ENCODE measurements at regions not wholly inside any gene's neighbourhood (a gene's known extent, or its start where the extent isn't known, plus 50 kb on each side); places are given as distances from the start of the nearest gene placed in this dataset.

GRCh38 chr2:49677227-49677626 lies 522.9 kb upstream of the FSHR start:
- Histone ChIP-seq H3K27me3 (ENCODE audit: control insufficient read depth, insufficient read depth, low read length) (no peaks in the 10 kb centered on the region), H3K4me3 (ENCODE audit: low read depth, low read length) (no peak overlapping the region), H3K36me3 (ENCODE audit: control insufficient read depth, insufficient read depth, low read length) (no peaks in the 10 kb centered on the region)
- FAIRE-seq, result no peak
- TF ChIP-seq, protein P1, sequence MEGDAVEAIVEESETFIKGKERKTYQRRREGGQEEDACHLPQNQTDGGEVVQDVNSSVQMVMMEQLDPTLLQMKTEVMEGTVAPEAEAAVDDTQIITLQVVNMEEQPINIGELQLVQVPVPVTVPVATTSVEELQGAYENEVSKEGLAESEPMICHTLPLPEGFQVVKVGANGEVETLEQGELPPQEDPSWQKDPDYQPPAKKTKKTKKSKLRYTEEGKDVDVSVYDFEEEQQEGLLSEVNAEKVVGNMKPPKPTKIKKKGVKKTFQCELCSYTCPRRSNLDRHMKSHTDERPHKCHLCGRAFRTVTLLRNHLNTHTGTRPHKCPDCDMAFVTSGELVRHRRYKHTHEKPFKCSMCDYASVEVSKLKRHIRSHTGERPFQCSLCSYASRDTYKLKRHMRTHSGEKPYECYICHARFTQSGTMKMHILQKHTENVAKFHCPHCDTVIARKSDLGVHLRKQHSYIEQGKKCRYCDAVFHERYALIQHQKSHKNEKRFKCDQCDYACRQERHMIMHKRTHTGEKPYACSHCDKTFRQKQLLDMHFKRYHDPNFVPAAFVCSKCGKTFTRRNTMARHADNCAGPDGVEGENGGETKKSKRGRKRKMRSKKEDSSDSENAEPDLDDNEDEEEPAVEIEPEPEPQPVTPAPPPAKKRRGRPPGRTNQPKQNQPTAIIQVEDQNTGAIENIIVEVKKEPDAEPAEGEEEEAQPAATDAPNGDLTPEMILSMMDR (IDR thresholded peaks at IDR 0.05; ENCODE audit: insufficient read depth, low read length, severe bottlenecking), result no peak
- no peak for DNase-seq (ENCODE audit: low read depth)

GRCh38 chr2:49664827-49665226 lies 510.5 kb upstream of the FSHR start:
- TF ChIP-seq, protein P1 (IDR thresholded peaks at IDR 0.05; ENCODE audit: insufficient read depth, low read length, severe bottlenecking), result no peak
- Histone ChIP-seq H3K4me3 (ENCODE audit: low read depth, low read length) (no peak overlapping the region), H3K27me3 (ENCODE audit: control insufficient read depth, insufficient read depth, low read length) (no peaks in the 10 kb centered on the region), H3K36me3 (ENCODE audit: control insufficient read depth, insufficient read depth, low read length) (no peaks in the 10 kb centered on the region)
- FAIRE-seq (no peak), DNase-seq (ENCODE audit: low read depth) (no peak)

DNA sequence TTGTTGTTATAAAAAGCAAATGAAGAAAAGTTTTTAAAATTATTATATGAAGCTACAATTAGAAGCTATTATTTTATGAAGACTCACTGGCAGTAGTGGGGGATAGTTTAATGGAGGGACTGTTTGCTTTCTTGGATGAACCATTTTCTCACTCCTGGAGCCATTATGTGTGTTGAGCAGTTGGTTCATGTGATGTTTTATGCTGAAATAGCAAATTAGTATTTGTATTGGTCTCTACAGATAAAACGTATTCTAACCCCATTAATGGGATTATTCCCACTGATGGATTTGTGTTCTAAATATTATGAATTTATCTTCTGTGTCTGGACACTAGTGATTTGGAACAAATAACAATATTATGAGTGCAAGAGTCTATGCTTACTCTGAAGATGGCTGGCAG lies 507.5 kb upstream of the FSHR start:
- TF ChIP-seq, protein P1 (IDR thresholded peaks at IDR 0.05; ENCODE audit: insufficient read depth, low read length, severe bottlenecking), result no peak
- no peaks in the 10 kb centered on the region for H3K27me3 ChIP-seq (ENCODE audit: control insufficient read depth, insufficient read depth, low read length)
- FAIRE-seq (no peak), DNase-seq (ENCODE audit: low read depth) (no peak)
- H3K36me3 ChIP-seq (ENCODE audit: control insufficient read depth, insufficient read depth, low read length), result no peaks in the 10 kb centered on the region
- no peak overlapping the region for H3K4me3 ChIP-seq (ENCODE audit: low read depth, low read length)

DNA sequence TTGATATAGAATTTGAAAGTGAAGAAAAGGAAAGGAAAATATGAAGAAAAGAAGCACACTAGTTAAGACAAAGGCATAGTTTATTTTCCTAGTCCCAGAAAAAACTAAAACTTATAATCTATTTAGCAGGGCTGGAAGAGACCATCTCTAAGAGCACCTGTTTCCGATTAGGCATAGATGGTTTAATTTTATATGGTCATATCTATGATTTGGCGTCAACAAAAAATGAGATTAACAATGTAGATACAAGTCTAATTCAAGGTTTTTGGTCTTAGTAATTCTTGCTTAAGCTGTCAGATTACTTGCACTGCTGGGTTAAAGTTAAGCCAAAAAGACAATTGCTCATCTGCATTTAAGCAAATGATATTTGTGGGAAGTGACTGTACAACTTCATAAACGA lies 502.5 kb upstream of the FSHR start:
- FAIRE-seq (no peak), DNase-seq (ENCODE audit: low read depth) (no peak)
- H3K27me3 ChIP-seq (ENCODE audit: control insufficient read depth, insufficient read depth, low read length), result no peaks in the 10 kb centered on the region
- TF ChIP-seq, protein P1 (IDR thresholded peaks at IDR 0.05; ENCODE audit: insufficient read depth, low read length, severe bottlenecking), result no peak
- H3K4me3 ChIP-seq (ENCODE audit: low read depth, low read length), result no peak overlapping the region
- H3K36me3 ChIP-seq (ENCODE audit: control insufficient read depth, insufficient read depth, low read length), result no peaks in the 10 kb centered on the region

- TF ChIP-seq, protein P1 (IDR thresholded peaks at IDR 0.05; ENCODE audit: insufficient read depth, low read length, severe bottlenecking), result no peak
- H3K4me3 ChIP-seq (ENCODE audit: low read depth, low read length), result no peak overlapping the region
- FAIRE-seq (no peak), DNase-seq (ENCODE audit: low read depth) (no peak)
- H3K36me3 ChIP-seq (ENCODE audit: control insufficient read depth, insufficient read depth, low read length), result no peaks in the 10 kb centered on the region
- H3K27me3 ChIP-seq (ENCODE audit: control insufficient read depth, insufficient read depth, low read length), result no peaks in the 10 kb centered on the region
Measured at GRCh38 chr2:49643149-49643548, 488.8 kb upstream of the FSHR start.

DNA sequence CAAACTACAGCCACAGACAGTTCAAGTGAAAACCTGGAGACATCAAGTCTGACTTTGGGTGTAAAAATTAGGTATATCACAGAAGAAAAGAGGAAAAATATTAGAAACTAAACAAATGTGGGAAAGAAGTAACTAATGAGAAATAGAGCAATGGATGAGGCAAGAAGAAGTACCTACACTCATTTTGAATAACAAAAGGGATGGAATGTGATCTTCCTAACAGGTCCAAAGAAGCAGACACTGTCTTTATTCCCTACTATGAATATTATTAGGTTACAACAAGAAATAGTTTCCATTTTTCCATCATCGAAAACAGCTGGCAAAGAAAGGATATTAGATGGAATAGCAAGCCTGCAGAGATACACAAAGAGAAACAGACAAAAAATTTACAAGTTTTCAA lies 486.3 kb upstream of the FSHR start:
- Histone ChIP-seq H3K27me3 (ENCODE audit: control insufficient read depth, insufficient read depth, low read length) (no peaks in the 10 kb centered on the region), H3K4me3 (ENCODE audit: low read depth, low read length) (no peak overlapping the region), H3K36me3 (ENCODE audit: control insufficient read depth, insufficient read depth, low read length) (no peaks in the 10 kb centered on the region)
- TF ChIP-seq, protein P1 (IDR thresholded peaks at IDR 0.05; ENCODE audit: insufficient read depth, low read length, severe bottlenecking), result no peak
- FAIRE-seq (no peak), DNase-seq (ENCODE audit: low read depth) (no peak)

All from bronchial epithelial cell (primary cell).